KMS-11 (cell line): ENCODE measurements at regions not wholly inside any gene's neighbourhood (a gene's known extent, or its start where the extent isn't known, plus 50 kb on each side); places are given as distances from the start of the nearest gene placed in this dataset.

ENCODE experiments used
- H2AFZ ChIP-seq: fragments of 200-600 bp; sonication (generic); 2 replicates; pipeline ENCODE4 v1.6.1; 2016; ENCODE audit warnings: antibody characterized with exemption, mixed run types, low read depth
- H3K27ac ChIP-seq: fragments of 200-600 bp; sonication (generic); 2 replicates; pipeline ENCODE4 v1.6.1; 2016; ENCODE audit warnings: mild to moderate bottlenecking, mixed run types
- H3K27me3 ChIP-seq: fragments of 200-600 bp; sonication (generic); 2 replicates; pipeline ENCODE4 v1.6.1; 2017; ENCODE audit warnings: mild to moderate bottlenecking, low read depth, mixed run types, moderate library complexity; ENCODE audit not compliant: insufficient read depth
- H3K36me3 ChIP-seq: fragments of 200-600 bp; sonication (generic); 2 replicates; pipeline ENCODE4 v1.6.1; 2017; ENCODE audit warnings: mild to moderate bottlenecking, mixed run types; ENCODE audit not compliant: insufficient read depth
- H3K4me1 ChIP-seq: fragments of 200-600 bp; sonication (generic); 2 replicates; pipeline ENCODE4 v1.6.1; 2016; ENCODE audit warnings: mild to moderate bottlenecking, low read depth, mixed run types; ENCODE audit not compliant: poor library complexity, severe bottlenecking
- H3K4me2 ChIP-seq: fragments of 200-600 bp; sonication (generic); 2 replicates; pipeline ENCODE4 v1.7.0; 2016; ENCODE audit warnings: mild to moderate bottlenecking, mixed run types
- H3K4me3 ChIP-seq: fragments of 200-600 bp; sonication (generic); IDR thresholded peaks from 2 replicates; pipeline ENCODE4 v1.6.1; 2017; ENCODE audit warnings: low read depth, low read length, mixed read lengths; ENCODE audit not compliant: insufficient read depth
- H3K79me2 ChIP-seq: fragments of 200-600 bp; sonication (generic); 2 replicates; pipeline ENCODE4 v1.6.1; 2016; ENCODE audit warnings: low read depth, mixed run types; ENCODE audit not compliant: insufficient read depth
- H3K9ac ChIP-seq: fragments of 200-600 bp; sonication (generic); 2 replicates; pipeline ENCODE4 v1.6.1; 2016; ENCODE audit warnings: mild to moderate bottlenecking, mixed run types
- H4K20me1 ChIP-seq: fragments of 200-600 bp; sonication (generic); 2 replicates; pipeline ENCODE4 v1.6.1; 2016; ENCODE audit warnings: mild to moderate bottlenecking, mixed run types; ENCODE audit not compliant: insufficient read depth
- TF ChIP-seq, protein P1 (sequence below): fragments of 200-600 bp; sonication (generic); conservative IDR thresholded peaks from 2 replicates; pipeline ENCODE4 v1.6.1; 2017; ENCODE audit warnings: low read depth, mild to moderate bottlenecking, antibody characterized with exemption, low read length, moderate library complexity, mixed read lengths

DNA sequence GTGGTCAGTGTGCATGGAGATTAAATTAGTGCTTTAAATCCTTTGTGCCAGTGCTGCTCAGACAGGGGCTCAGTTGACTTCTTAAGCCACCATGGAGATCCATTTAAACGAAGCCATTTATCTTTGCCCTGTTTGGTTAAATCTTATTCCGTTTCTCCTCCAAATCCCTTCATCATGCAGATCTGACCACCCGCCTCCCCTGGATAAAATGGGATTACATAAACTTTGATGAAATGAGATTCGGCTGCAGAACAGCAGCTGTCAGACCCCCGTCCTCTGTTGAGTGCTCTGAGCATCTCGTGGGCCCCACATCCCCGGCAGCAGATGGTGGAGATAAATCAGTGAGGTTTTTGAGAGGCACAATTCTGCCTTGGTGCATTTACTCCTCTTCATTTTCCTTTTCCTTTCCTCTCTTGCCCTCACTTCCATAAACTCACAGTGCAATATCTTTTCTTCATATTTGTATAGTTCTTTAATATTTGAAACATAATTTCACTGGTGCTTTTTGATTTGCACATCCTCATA lies 84.4 kb upstream of the TWIST2 start:
- no peaks in the 10 kb centered on the region for H3K4me1 ChIP-seq
- no peaks in the 10 kb centered on the region for H3K27me3 ChIP-seq
- no peaks in the 10 kb centered on the region for H3K36me3 ChIP-seq
- TF ChIP-seq, protein P1, sequence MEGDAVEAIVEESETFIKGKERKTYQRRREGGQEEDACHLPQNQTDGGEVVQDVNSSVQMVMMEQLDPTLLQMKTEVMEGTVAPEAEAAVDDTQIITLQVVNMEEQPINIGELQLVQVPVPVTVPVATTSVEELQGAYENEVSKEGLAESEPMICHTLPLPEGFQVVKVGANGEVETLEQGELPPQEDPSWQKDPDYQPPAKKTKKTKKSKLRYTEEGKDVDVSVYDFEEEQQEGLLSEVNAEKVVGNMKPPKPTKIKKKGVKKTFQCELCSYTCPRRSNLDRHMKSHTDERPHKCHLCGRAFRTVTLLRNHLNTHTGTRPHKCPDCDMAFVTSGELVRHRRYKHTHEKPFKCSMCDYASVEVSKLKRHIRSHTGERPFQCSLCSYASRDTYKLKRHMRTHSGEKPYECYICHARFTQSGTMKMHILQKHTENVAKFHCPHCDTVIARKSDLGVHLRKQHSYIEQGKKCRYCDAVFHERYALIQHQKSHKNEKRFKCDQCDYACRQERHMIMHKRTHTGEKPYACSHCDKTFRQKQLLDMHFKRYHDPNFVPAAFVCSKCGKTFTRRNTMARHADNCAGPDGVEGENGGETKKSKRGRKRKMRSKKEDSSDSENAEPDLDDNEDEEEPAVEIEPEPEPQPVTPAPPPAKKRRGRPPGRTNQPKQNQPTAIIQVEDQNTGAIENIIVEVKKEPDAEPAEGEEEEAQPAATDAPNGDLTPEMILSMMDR: no peak
- H3K9ac ChIP-seq: no peak overlapping the region
- H4K20me1 ChIP-seq: no peaks in the 10 kb centered on the region
- no peak overlapping the region for H2AFZ ChIP-seq
- H3K27ac ChIP-seq: no peak overlapping the region
- no peaks in the 10 kb centered on the region for H3K79me2 ChIP-seq
- no peak overlapping the region for H3K4me3 ChIP-seq
- no peak overlapping the region for H3K4me2 ChIP-seq

DNA sequence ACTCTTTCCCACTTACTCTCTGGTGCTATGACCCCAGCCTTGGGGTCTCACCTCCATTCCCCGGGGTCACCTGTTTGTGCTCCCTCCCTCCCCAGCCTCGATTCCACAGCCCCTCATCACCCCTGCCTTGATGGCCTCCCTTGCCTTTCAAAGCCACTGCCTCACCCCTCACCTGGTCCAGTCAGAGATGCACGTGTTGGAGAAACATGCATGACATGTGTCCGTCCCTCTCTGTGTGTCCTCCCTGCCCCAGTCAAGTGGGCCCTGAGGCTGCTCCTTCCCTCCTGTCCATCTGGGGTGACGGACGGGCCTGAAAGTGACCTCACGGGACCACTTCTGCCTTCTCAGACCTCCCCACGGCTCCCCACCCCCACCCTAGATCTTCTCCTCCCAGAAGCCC lies 82.3 kb upstream of the TWIST2 start:
- Histone ChIP-seq H3K36me3 (no peaks in the 10 kb centered on the region), H4K20me1 (no peaks in the 10 kb centered on the region), H3K27ac (no peak overlapping the region), H2AFZ (no peak overlapping the region), H3K4me1 (no peaks in the 10 kb centered on the region), H3K9ac (no peak overlapping the region), H3K79me2 (no peaks in the 10 kb centered on the region), H3K4me3 (no peak overlapping the region), H3K27me3 (no peaks in the 10 kb centered on the region), H3K4me2 (no peak overlapping the region)
- TF ChIP-seq, protein P1: no peak

DNA sequence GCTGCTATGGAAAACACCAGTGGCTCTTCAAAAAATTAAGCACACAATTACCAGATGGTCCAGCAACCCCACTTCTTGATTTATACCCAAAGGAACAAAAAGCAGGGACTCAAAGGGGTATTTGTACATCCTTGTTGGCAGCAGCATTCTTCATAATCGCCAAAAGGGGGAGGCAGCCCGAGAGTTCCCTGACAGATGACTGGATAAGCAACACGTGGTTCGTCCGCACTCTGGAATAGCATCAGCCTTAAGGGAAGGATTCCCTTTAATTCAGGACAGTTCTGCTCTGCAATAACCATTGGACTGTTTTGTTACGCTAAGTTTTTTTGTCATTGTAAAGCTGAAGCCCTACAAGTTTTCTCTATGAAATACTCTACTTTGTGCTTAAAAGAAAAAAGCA lies 76.7 kb upstream of the TWIST2 start:
- Histone ChIP-seq H3K4me2 (no peak overlapping the region), H3K79me2 (no peaks in the 10 kb centered on the region), H3K4me1 (no peaks in the 10 kb centered on the region), H3K4me3 (no peak overlapping the region), H4K20me1 (no peaks in the 10 kb centered on the region), H3K27me3 (no peaks in the 10 kb centered on the region), H3K36me3 (no peaks in the 10 kb centered on the region), H2AFZ (no peak overlapping the region), H3K27ac (no peak overlapping the region), H3K9ac (no peak overlapping the region)
- TF ChIP-seq, protein P1: no peak

DNA sequence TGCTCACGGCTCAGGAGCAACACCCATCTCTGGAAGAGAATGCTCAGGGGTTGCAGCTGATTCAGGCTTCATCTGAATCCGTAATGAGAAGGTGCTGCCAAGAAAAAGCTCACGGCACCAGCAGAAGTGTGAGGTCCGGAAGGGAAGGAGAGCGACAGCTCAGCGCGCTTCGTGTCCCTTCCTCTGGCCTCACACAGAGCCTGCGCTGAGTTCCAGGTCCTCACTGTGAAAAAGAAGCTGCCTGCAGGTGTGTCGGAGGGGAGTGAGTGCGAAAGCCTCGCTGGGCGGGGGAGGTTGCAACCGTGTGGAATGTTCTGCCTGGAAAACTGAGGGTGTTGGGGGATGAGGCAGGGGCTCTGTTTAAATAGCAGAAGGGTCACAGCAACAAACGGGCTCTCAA lies 76.2 kb upstream of the TWIST2 start:
- Histone ChIP-seq H3K79me2 (no peaks in the 10 kb centered on the region), H3K36me3 (no peaks in the 10 kb centered on the region), H3K27me3 (no peaks in the 10 kb centered on the region), H3K4me1 (no peaks in the 10 kb centered on the region), H3K4me3 (no peak overlapping the region), H3K4me2 (no peak overlapping the region), H3K9ac (no peak overlapping the region), H4K20me1 (no peaks in the 10 kb centered on the region), H3K27ac (no peak overlapping the region), H2AFZ (no peak overlapping the region)
- TF ChIP-seq, protein P1: no peak
